Heart right ventricle (tissue), 16 donors: ENCODE measurements at regions not wholly inside any gene's neighbourhood (a gene's known extent, or its start where the extent isn't known, plus 50 kb on each side); places are given as distances from the start of the nearest gene placed in this dataset.
A peak's percentile ranks its signal among the peaks of the same experiment; 100 is the strongest.

ENCODE experiments used
- ATAC-seq, 8 donors: fragments of 200-7000 bp; cut with Tn5 transposase; one replicate each; pipeline ENCODE4 v1.9.1; 2020; ENCODE audit warnings: mild to moderate bottlenecking in 8 of 8, moderate library complexity in 8 of 8, moderate number of reproducible peaks in 1 of 8
- DNase-seq, 2 donors: peaks; one replicate each; pipeline ENCODE4 v3.0.0-alpha.2; 2020
- H3K27ac ChIP-seq, 10 donors: fragments of 200-600 bp; sonication (generic) in 2 of 10; one replicate each; pipeline versions ENCODE4 v1.5.0 to v1.8.0; 2020 to 2022; ENCODE audit warnings: mild to moderate bottlenecking in 3 of 10
- H3K27me3 ChIP-seq, 7 donors: fragments of 200-600 bp; one replicate each; pipeline ENCODE4 v1.8.0; 2021 to 2022; ENCODE audit warnings: mild to moderate bottlenecking in 2 of 7
- H3K36me3 ChIP-seq, 9 donors: fragments of 200-600 bp; sonication (generic) in 1 of 9; one replicate each; pipeline versions ENCODE4 v1.5.0 to v1.8.0; 2020 to 2022; ENCODE audit warnings: mild to moderate bottlenecking in 2 of 9
- H3K4me1 ChIP-seq, 9 donors: fragments of 200-600 bp; sonication (generic) in 1 of 9; one replicate each; pipeline versions ENCODE4 v1.5.0 to v1.8.0; 2020 to 2022; ENCODE audit warnings: mild to moderate bottlenecking in 4 of 9
- H3K4me3 ChIP-seq, 10 donors: fragments of 200-600 bp; sonication (generic) in 2 of 10; one replicate each; pipeline versions ENCODE4 v1.5.0 to v1.8.0; 2020 to 2022; ENCODE audit warnings: mild to moderate bottlenecking in 7 of 10, moderate library complexity in 2 of 10
- H3K9me3 ChIP-seq, 11 donors: fragments of 200-600 bp in 10 of 11; sonication (generic) in 2 of 11; one replicate each; pipeline versions ENCODE4 v1.5.0 to v1.8.0; 2013 to 2022; ENCODE audit warnings: mild to moderate bottlenecking in 2 of 11, control low read depth in 1 of 11, moderate library complexity in 1 of 11
- WGBS, 2 donors: extraction: QIAGEN DNeasy Blood & Tissue Kit; methylation state at CpG; one replicate each; pipeline ENCODE4 v1.1.7; 2013; ENCODE audit warnings: inconsistent platforms in 1 of 2; 5-methylcytosine and 5-hydroxymethylcytosine counted together
- intact Hi-C, 10 donors: fragments of 100-400 bp; cut with DNase I; formaldehyde crosslinking; loops; one replicate each; pipeline versions ENCODE4 v1.11.1 to v1.14.2; 2022
- TF ChIP-seq, protein P1 (sequence below), 9 donors: fragments of 200-600 bp; sonication (generic) in 2 of 9; IDR thresholded peaks; one replicate each; pipeline versions ENCODE4 v1.5.0 to v1.8.0; 2021 to 2022; ENCODE audit warnings: antibody characterized with exemption in 9 of 9, mild to moderate bottlenecking in 5 of 9, moderate library complexity in 1 of 9
- donor health status: Arrhythmogenic right ventricular cardiomyopathy.
- donor health status: ischemic (EF 13 %, LVEDD 7.1; RV severe dilation, severe dysfunction).
- donor health status: healthy with polysubstance abuse.
- donor health status: DM: no; HTN: yes; CAD: no.
- donor health status: DM: no; HTN: no; CAD: no.
- donor health status: ischemic (EF 25% LVEDD 6.9; RV normal size, moderate dysfunction).
- donor health status: ischemic (EF 25% LVEDD 5.7; RV mildly dilated, moderate dysfunction).
- donor health status: healthy.
- donor health status: DM: yes; HTN: yes; CAD: no.
- donor health status: Ischemic cardiomyopathy.
- donor health status: ischemic (EF 35%, LVEDD 5.7; RV mildly dilated, moderate dysfunction).
- donor health status: nonischemic (EF 11% LVEDD 7.7; RV severe dilation, severe dysfunction).
- donor health status: DM: yes; HTN: yes; CAD: no.
- donor health status: PGD.
- donor health status: ischemic (EF 29% LVEDD 5.4; RV normal size, mild dysfunction).
- donor health status: nonischemic (EF 23%, LVEDD 6.1; RV moderate dilation, normal function).

- TF ChIP-seq, protein P1, sequence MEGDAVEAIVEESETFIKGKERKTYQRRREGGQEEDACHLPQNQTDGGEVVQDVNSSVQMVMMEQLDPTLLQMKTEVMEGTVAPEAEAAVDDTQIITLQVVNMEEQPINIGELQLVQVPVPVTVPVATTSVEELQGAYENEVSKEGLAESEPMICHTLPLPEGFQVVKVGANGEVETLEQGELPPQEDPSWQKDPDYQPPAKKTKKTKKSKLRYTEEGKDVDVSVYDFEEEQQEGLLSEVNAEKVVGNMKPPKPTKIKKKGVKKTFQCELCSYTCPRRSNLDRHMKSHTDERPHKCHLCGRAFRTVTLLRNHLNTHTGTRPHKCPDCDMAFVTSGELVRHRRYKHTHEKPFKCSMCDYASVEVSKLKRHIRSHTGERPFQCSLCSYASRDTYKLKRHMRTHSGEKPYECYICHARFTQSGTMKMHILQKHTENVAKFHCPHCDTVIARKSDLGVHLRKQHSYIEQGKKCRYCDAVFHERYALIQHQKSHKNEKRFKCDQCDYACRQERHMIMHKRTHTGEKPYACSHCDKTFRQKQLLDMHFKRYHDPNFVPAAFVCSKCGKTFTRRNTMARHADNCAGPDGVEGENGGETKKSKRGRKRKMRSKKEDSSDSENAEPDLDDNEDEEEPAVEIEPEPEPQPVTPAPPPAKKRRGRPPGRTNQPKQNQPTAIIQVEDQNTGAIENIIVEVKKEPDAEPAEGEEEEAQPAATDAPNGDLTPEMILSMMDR (IDR thresholded peaks at IDR 0.05), result no peak
- no peaks in the 10 kb centered on the region for H3K9me3 ChIP-seq
- ATAC-seq (peak in 2 of 8 donors; percentile 20 to 22), DNase-seq (no peak)
- H3K4me3 ChIP-seq, result peak overlapping the region in 7 of 10 donors; percentile 2 to 23 (median 13)
- H3K4me1 ChIP-seq, result peaks cover 0 to 7% (median 0%) of the 10 kb centered on the region in 9 donors
- 49 to 53% methylated on average over 3 of the region's 3 CpGs for WGBS, 2 donors
- no peaks in the 10 kb centered on the region for H3K27me3 ChIP-seq
- intact Hi-C loops, result no loop called here
- H3K27ac ChIP-seq, result peak overlapping the region in 8 of 10 donors; percentile 42 to 71 (median 55)
- no peaks in the 10 kb centered on the region for H3K36me3 ChIP-seq
These were observed 196.4 kb downstream of the VGLL3 start for GRCh38 chr3:86794361-86795065.

GRCh38 chr3:86793786-86794185, 197.2 kb downstream of the VGLL3 start:
- no peaks in the 10 kb centered on the region for H3K9me3 ChIP-seq
- intact Hi-C loops, result no loop called here
- H3K27ac ChIP-seq, result peak overlapping the region in 8 of 10 donors; percentile 42 to 71 (median 55)
- ATAC-seq (peak in 7 of 8 donors; percentile 54 to 95 (median 75)), DNase-seq (no peak)
- H3K27me3 ChIP-seq, result no peaks in the 10 kb centered on the region
- H3K4me1 ChIP-seq, result peaks cover 0 to 7% (median 0%) of the 10 kb centered on the region in 9 donors
- 53 to 55% methylated on average over 1 of the region's 1 CpG for WGBS, 2 donors
- TF ChIP-seq, protein P1 (IDR thresholded peaks at IDR 0.05), result no peak
- no peak overlapping the region for H3K4me3 ChIP-seq
- H3K36me3 ChIP-seq, result no peaks in the 10 kb centered on the region

DNA sequence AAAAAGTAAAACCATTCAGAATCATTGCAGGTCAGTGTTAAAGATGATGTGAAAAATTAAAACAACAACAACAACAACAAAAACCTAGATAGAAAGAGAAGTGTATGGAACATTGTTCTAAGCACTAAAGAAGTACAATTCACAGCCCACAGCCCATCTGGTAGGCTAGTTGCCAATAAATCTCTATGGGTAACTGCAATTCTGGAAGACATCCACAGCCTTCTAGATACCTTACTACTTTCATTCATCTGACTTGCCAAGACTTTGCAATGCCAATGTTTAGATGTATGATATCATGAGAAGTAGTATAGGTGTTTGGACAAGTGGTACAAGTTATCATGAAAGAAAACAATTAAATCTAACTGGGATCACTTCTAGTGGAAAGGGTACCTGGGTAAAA, 198.6 kb downstream of the VGLL3 start:
- Histone ChIP-seq H3K27ac (no peak overlapping the region), H3K4me1 (peaks cover 0 to 7% (median 0%) of the 10 kb centered on the region in 9 donors), H3K4me3 (no peak overlapping the region), H3K9me3 (no peaks in the 10 kb centered on the region), H3K27me3 (no peaks in the 10 kb centered on the region), H3K36me3 (no peaks in the 10 kb centered on the region)
- DNase-seq, result no peak
- intact Hi-C loops, result no loop called here
- TF ChIP-seq, protein P1 (IDR thresholded peaks at IDR 0.05), result no peak
- ATAC-seq, result no peak

DNA sequence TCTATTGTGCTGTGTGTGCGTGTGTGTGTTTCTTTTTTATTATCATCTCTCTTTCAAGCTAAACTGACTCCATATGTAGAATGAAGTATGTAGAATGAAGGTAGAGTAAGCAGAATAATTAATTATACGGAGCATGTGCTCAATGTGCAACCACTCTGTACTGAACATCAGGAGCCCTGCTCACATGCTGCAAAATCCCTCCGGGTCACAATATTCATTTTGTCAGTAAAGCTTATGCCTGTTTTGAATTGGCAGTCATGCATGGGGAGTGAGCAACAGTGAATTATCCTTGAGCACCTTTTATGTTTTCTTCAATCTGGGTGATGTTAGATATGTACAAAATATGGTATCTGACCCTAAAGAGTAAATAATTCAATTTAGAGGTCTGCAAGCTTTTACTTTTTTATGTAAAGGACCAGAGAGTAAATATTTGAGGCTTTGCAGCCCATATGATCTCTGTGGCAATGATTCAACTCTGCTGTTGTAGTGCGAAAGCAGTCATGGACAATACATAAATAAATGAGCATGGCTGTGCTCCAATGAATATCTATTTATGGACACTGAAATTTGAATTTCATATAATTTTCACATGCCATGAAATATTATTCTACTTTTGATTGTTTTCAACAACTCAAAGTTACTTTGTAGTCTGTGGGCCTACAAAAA, 199.9 kb downstream of the VGLL3 start:
- TF ChIP-seq, protein P1 (IDR thresholded peaks at IDR 0.05), result no peak
- Histone ChIP-seq H3K4me3 (no peak overlapping the region), H3K27ac (no peak overlapping the region), H3K36me3 (no peaks in the 10 kb centered on the region), H3K9me3 (no peaks in the 10 kb centered on the region), H3K4me1 (peaks cover 0 to 7% (median 0%) of the 10 kb centered on the region in 9 donors), H3K27me3 (no peaks in the 10 kb centered on the region)
- ATAC-seq (no peak), DNase-seq (no peak)
- whole genome bisulfite sequencing, 2 donors, result 95 to 96% methylated on average over 4 of the region's 4 CpGs
- intact Hi-C loops, result no loop called here
